ENCODE measurements at regions not wholly inside any gene's neighbourhood (a gene's known extent, or its start where the extent isn't known, plus 50 kb on each side); places are given as distances from the start of the nearest gene placed in this dataset.
A peak's percentile ranks its signal among the peaks of the same experiment; 100 is the strongest.

GRCh38 chr9:129463477-129463876, 157.4 kb downstream of the C9orf50 start:
- Histone ChIP-seq H3K27ac (no peak overlapping the region), H3K9ac (ENCODE audit: insufficient read length) (no peak overlapping the region), H3K36me3 (ENCODE audit: insufficient read depth, low read length) (no peaks in the 10 kb centered on the region), H3K9me3 (ENCODE audit: low read depth, low read length) (no peaks in the 10 kb centered on the region), H3K4me3 (no peak overlapping the region)
- no peak for DNase-seq (ENCODE audit: low read depth, low spot score)
- no peak for TF ChIP-seq POLR2AphosphoS5 (IDR thresholded peaks at IDR 0.05; ENCODE audit: borderline replicate concordance, low read depth, low read length)
- no peak for TF ChIP-seq FOXP2 (optimal IDR thresholded peaks at IDR 0.05; ENCODE audit: control extremely low read depth, extremely low read length, insufficient read depth)
- no peak for TF ChIP-seq EZH2 (IDR thresholded peaks at IDR 0.05)

GRCh38 chr9:129462360-129462759, 158.5 kb downstream of the C9orf50 start:
- no peak overlapping the region for H3K4me3 ChIP-seq
- H3K36me3 ChIP-seq (ENCODE audit: insufficient read depth, low read length), result no peaks in the 10 kb centered on the region
- no peak for DNase-seq (ENCODE audit: low read depth, low spot score)
- TF ChIP-seq EZH2 (IDR thresholded peaks at IDR 0.05), result no peak
- TF ChIP-seq FOXP2 (optimal IDR thresholded peaks at IDR 0.05; ENCODE audit: control extremely low read depth, extremely low read length, insufficient read depth), result no peak
- no peak for TF ChIP-seq POLR2AphosphoS5 (IDR thresholded peaks at IDR 0.05; ENCODE audit: borderline replicate concordance, low read depth, low read length)
- H3K9me3 ChIP-seq (ENCODE audit: low read depth, low read length), result no peaks in the 10 kb centered on the region
- 0 out of 2 replicates have a peak overlapping the region, but pooled peaks have one; percentile 20 for H3K27ac ChIP-seq
- H3K9ac ChIP-seq (ENCODE audit: insufficient read length), result no peak overlapping the region

GRCh38 chr9:129460323-129461261, 160.3 kb downstream of the C9orf50 start:
- peak overlapping the region; percentile 89 for H3K27ac ChIP-seq
- TF ChIP-seq EZH2 (IDR thresholded peaks at IDR 0.05) (no peak), POLR2AphosphoS5 (IDR thresholded peaks at IDR 0.05; ENCODE audit: borderline replicate concordance, low read depth, low read length) (peak; percentile 34; the same call in 1 of the 2 replicates)
- H3K9me3 ChIP-seq (ENCODE audit: low read depth, low read length), result no peaks in the 10 kb centered on the region
- H3K9ac ChIP-seq (ENCODE audit: insufficient read length), result peak overlapping the region; percentile 75
- H3K36me3 ChIP-seq (ENCODE audit: insufficient read depth, low read length), result no peaks in the 10 kb centered on the region
- H3K4me3 ChIP-seq, result peak overlapping the region; percentile 77
- no peak for DNase-seq (ENCODE audit: low read depth, low spot score)

GRCh38 chr9:129459547-129460322, 161.2 kb downstream of the C9orf50 start:
- no peaks in the 10 kb centered on the region for H3K36me3 ChIP-seq (ENCODE audit: insufficient read depth, low read length)
- TF ChIP-seq POLR2AphosphoS5 (IDR thresholded peaks at IDR 0.05; ENCODE audit: borderline replicate concordance, low read depth, low read length), result no peak
- TF ChIP-seq EZH2 (IDR thresholded peaks at IDR 0.05), result no peak
- no peak for TF ChIP-seq FOXP2 (optimal IDR thresholded peaks at IDR 0.05; ENCODE audit: control extremely low read depth, extremely low read length, insufficient read depth)
- no peak overlapping the region for H3K9ac ChIP-seq (ENCODE audit: insufficient read length)
- peak overlapping the region; percentile 89 for H3K27ac ChIP-seq
- peak overlapping the region; percentile 77 for H3K4me3 ChIP-seq
- H3K9me3 ChIP-seq (ENCODE audit: low read depth, low read length), result no peaks in the 10 kb centered on the region
- DNase-seq (ENCODE audit: low read depth, low spot score), result no peak

GRCh38 chr9:129458663-129459546, 162.0 kb downstream of the C9orf50 start:
- Histone ChIP-seq H3K9ac (ENCODE audit: insufficient read length) (no peak overlapping the region), H3K36me3 (ENCODE audit: insufficient read depth, low read length) (no peaks in the 10 kb centered on the region), H3K4me3 (peak overlapping the region; percentile 31), H3K27ac (peak overlapping the region; percentile 89), H3K9me3 (ENCODE audit: low read depth, low read length) (no peaks in the 10 kb centered on the region)
- DNase-seq (ENCODE audit: low read depth, low spot score), result no peak
- TF ChIP-seq EZH2 (IDR thresholded peaks at IDR 0.05) (no peak), POLR2AphosphoS5 (IDR thresholded peaks at IDR 0.05; ENCODE audit: borderline replicate concordance, low read depth, low read length) (0 out of 2 replicates have a peak, but pooled peaks have one; percentile 19)

GRCh38 chr9:129458155-129458661, 162.7 kb downstream of the C9orf50 start:
- Histone ChIP-seq H3K4me3 (no peak overlapping the region; the same call in 1 of the 2 replicates), H3K27ac (peak overlapping the region; percentile 89), H3K9me3 (ENCODE audit: low read depth, low read length) (no peaks in the 10 kb centered on the region), H3K9ac (ENCODE audit: insufficient read length) (peak overlapping the region; percentile 12), H3K36me3 (ENCODE audit: insufficient read depth, low read length) (no peaks in the 10 kb centered on the region)
- TF ChIP-seq FOXP2 (optimal IDR thresholded peaks at IDR 0.05; ENCODE audit: control extremely low read depth, extremely low read length, insufficient read depth), result no peak
- no peak for TF ChIP-seq POLR2AphosphoS5 (IDR thresholded peaks at IDR 0.05; ENCODE audit: borderline replicate concordance, low read depth, low read length)
- no peak for TF ChIP-seq EZH2 (IDR thresholded peaks at IDR 0.05)
- no peak for DNase-seq (ENCODE audit: low read depth, low spot score)

GRCh38 chr9:129457325-129457779, 163.5 kb downstream of the C9orf50 start:
- Histone ChIP-seq H3K9ac (ENCODE audit: insufficient read length) (no peak overlapping the region), H3K9me3 (ENCODE audit: low read depth, low read length) (no peaks in the 10 kb centered on the region), H3K4me3 (no peak overlapping the region), H3K27ac (peak overlapping the region; percentile 89), H3K36me3 (ENCODE audit: insufficient read depth, low read length) (no peaks in the 10 kb centered on the region)
- no peak for DNase-seq (ENCODE audit: low read depth, low spot score)
- no peak for TF ChIP-seq EZH2 (IDR thresholded peaks at IDR 0.05)
- no peak for TF ChIP-seq FOXP2 (optimal IDR thresholded peaks at IDR 0.05; ENCODE audit: control extremely low read depth, extremely low read length, insufficient read depth)
- no peak for TF ChIP-seq POLR2AphosphoS5 (IDR thresholded peaks at IDR 0.05; ENCODE audit: borderline replicate concordance, low read depth, low read length)
